ENCODE measurements at regions not wholly inside any gene's neighbourhood (a gene's known extent, or its start where the extent isn't known, plus 50 kb on each side); places are given as distances from the start of the nearest gene placed in this dataset.

DNA sequence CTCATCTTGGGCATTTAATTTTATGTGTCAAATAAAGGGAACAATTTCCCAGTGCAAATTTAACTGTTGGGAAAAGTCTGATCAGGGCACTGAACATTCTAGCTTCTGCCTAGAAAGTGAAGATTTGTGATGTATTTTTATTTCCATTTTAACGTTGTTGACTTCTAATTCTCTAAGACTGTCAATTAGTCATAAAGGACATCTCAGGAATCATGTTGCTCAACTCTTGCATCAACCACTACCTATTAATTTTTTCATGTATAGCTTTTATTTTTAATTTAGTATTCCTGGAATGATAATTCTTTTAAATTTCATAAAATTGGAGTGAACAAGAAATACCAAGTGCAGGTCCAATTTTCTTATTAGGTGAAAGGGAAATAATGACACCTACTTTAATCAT is 87.9 kb upstream of the METAP2 start:
- TF ChIP-seq, protein P1, sequence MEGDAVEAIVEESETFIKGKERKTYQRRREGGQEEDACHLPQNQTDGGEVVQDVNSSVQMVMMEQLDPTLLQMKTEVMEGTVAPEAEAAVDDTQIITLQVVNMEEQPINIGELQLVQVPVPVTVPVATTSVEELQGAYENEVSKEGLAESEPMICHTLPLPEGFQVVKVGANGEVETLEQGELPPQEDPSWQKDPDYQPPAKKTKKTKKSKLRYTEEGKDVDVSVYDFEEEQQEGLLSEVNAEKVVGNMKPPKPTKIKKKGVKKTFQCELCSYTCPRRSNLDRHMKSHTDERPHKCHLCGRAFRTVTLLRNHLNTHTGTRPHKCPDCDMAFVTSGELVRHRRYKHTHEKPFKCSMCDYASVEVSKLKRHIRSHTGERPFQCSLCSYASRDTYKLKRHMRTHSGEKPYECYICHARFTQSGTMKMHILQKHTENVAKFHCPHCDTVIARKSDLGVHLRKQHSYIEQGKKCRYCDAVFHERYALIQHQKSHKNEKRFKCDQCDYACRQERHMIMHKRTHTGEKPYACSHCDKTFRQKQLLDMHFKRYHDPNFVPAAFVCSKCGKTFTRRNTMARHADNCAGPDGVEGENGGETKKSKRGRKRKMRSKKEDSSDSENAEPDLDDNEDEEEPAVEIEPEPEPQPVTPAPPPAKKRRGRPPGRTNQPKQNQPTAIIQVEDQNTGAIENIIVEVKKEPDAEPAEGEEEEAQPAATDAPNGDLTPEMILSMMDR (IDR thresholded peaks at IDR 0.05), result no peak
- TF ChIP-seq ZNF416 (CRISPR knock-in tag; IDR thresholded peaks at IDR 0.05) (no peak), ZNF317 (CRISPR knock-in tag; IDR thresholded peaks at IDR 0.05; ENCODE audit: borderline replicate concordance, low read depth) (no peak), ZNF232 (CRISPR knock-in tag; IDR thresholded peaks at IDR 0.05) (no peak)
- TF ChIP-seq, protein P2, sequence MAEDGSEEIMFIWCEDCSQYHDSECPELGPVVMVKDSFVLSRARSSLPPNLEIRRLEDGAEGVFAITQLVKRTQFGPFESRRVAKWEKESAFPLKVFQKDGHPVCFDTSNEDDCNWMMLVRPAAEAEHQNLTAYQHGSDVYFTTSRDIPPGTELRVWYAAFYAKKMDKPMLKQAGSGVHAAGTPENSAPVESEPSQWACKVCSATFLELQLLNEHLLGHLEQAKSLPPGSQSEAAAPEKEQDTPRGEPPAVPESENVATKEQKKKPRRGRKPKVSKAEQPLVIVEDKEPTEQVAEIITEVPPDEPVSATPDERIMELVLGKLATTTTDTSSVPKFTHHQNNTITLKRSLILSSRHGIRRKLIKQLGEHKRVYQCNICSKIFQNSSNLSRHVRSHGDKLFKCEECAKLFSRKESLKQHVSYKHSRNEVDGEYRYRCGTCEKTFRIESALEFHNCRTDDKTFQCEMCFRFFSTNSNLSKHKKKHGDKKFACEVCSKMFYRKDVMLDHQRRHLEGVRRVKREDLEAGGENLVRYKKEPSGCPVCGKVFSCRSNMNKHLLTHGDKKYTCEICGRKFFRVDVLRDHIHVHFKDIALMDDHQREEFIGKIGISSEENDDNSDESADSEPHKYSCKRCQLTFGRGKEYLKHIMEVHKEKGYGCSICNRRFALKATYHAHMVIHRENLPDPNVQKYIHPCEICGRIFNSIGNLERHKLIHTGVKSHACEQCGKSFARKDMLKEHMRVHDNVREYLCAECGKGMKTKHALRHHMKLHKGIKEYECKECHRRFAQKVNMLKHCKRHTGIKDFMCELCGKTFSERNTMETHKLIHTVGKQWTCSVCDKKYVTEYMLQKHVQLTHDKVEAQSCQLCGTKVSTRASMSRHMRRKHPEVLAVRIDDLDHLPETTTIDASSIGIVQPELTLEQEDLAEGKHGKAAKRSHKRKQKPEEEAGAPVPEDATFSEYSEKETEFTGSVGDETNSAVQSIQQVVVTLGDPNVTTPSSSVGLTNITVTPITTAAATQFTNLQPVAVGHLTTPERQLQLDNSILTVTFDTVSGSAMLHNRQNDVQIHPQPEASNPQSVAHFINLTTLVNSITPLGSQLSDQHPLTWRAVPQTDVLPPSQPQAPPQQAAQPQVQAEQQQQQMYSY (CRISPR knock-in tag; IDR thresholded peaks at IDR 0.05), result no peak

Measured in WTC11 (cell line).